Keratinocyte (primary cell): ENCODE measurements at regions not wholly inside any gene's neighbourhood (a gene's known extent, or its start where the extent isn't known, plus 50 kb on each side); places are given as distances from the start of the nearest gene placed in this dataset.

Experiments used
- DNase-seq: peaks from one replicate; pipeline ENCODE4 v3.0.0-alpha.2; 2011; ENCODE audit warnings: low read depth, missing footprints, low spot score
- FAIRE-seq: peaks from 2 replicates; lab custom pipeline; 2011; peaks lifted over from hg19 to GRCh38; lab: Jason Lieb, UNC
- H2AFZ ChIP-seq: 2 replicates; pipeline ENCODE4 v1.6.0; 2012; ENCODE audit warnings: low read length, control low read depth, inconsistent platforms; ENCODE audit not compliant: control insufficient read depth
- H3K27ac ChIP-seq: 2 replicates; pipeline ENCODE4 v1.5.1; 2011; ENCODE audit warnings: low read length; ENCODE audit not compliant: control insufficient read depth, insufficient read depth
- H3K27me3 ChIP-seq: 3 replicates; pipeline ENCODE4 v1.6.0; 2011; ENCODE audit warnings: low read length; ENCODE audit not compliant: control insufficient read depth, insufficient read depth; ENCODE audit errors: extremely low read depth
- H3K36me3 ChIP-seq, 2 experiments: 2 replicates in 1 of 2; 3 replicates in 1 of 2; pipeline ENCODE4 v1.5.1; 2011; ENCODE audit warnings: low read length in 2 of 2, mild to moderate bottlenecking in 1 of 2; ENCODE audit not compliant: control insufficient read depth in 2 of 2, insufficient read depth in 2 of 2; ENCODE audit errors: extremely low read depth in 1 of 2
- H3K4me1 ChIP-seq: 3 replicates; pipeline ENCODE4 v1.5.1; 2011; ENCODE audit warnings: low read length; ENCODE audit not compliant: control insufficient read depth, insufficient read depth; ENCODE audit errors: extremely low read depth
- H3K4me2 ChIP-seq: 3 replicates; pipeline ENCODE4 v1.6.0; 2011; ENCODE audit warnings: low read depth, low read length; ENCODE audit not compliant: control insufficient read depth, insufficient read depth; ENCODE audit errors: extremely low read depth
- H3K4me3 ChIP-seq, 3 experiments: fragments of 200-600 bp in 1 of 3; sonication (generic) in 1 of 3; 2 replicates in 2 of 3; 3 replicates in 1 of 3; pipeline ENCODE4 v1.5.1; 2011 to 2016; ENCODE audit warnings: low read length in 3 of 3, mild to moderate bottlenecking in 3 of 3, control low read depth in 2 of 3, inconsistent platforms in 1 of 3, low read depth in 1 of 3, mixed read lengths in 1 of 3, mixed run types in 1 of 3, moderate library complexity in 1 of 3; ENCODE audit not compliant: control insufficient read depth in 2 of 3, insufficient read depth in 2 of 3; ENCODE audit errors: extremely low read depth in 1 of 3
- H3K79me2 ChIP-seq: 2 replicates; pipeline ENCODE4 v1.6.0; 2012; ENCODE audit warnings: low read length; ENCODE audit not compliant: control insufficient read depth, insufficient read depth
- H3K9ac ChIP-seq: 3 replicates; pipeline ENCODE4 v1.6.0; 2011; ENCODE audit warnings: low read length; ENCODE audit not compliant: control insufficient read depth, insufficient read depth; ENCODE audit errors: extremely low read depth
- H3K9me1 ChIP-seq: 3 replicates; pipeline ENCODE4 v1.6.0; 2011; ENCODE audit warnings: low read length; ENCODE audit not compliant: control insufficient read depth, insufficient read depth; ENCODE audit errors: extremely low read depth
- H3K9me3 ChIP-seq: 2 replicates; pipeline ENCODE4 v1.5.1; 2012; ENCODE audit warnings: low read depth, low read length; ENCODE audit not compliant: control insufficient read depth
- H4K20me1 ChIP-seq: 3 replicates; pipeline ENCODE4 v1.6.0; 2011; ENCODE audit warnings: low read length; ENCODE audit not compliant: control insufficient read depth, insufficient read depth; ENCODE audit errors: extremely low read depth
- EZH2 ChIP-seq: IDR thresholded peaks from one replicate; pipeline ENCODE4 v1.6.1; 2012; ENCODE audit warnings: inconsistent platforms, mild to moderate bottlenecking, low read length, moderate library complexity
- dilution Hi-C: fragments of 300-500 bp; cut with MboI; formaldehyde crosslinking; loops from one replicate; pipeline ENCODE4 v1.7.0; 2020; ENCODE audit warnings: low sequenced_read_pairs; ENCODE audit not compliant: extremely low pct_ligation_motif_present
- TF ChIP-seq, protein P1 (sequence below), 3 experiments: IDR thresholded peaks in 1 of 3; conservative IDR thresholded peaks in 1 of 3; optimal IDR thresholded peaks in 1 of 3; 2 replicates in 2 of 3; 3 replicates in 1 of 3; pipeline versions ENCODE3 to v1.5.1; 2011; ENCODE audit warnings: low read length in 3 of 3, mild to moderate bottlenecking in 3 of 3, moderate library complexity in 2 of 3, control low read depth in 1 of 3, inconsistent platforms in 1 of 3; ENCODE audit not compliant: insufficient read depth in 2 of 3; ENCODE audit errors: extremely low read depth in 1 of 3

DNA sequence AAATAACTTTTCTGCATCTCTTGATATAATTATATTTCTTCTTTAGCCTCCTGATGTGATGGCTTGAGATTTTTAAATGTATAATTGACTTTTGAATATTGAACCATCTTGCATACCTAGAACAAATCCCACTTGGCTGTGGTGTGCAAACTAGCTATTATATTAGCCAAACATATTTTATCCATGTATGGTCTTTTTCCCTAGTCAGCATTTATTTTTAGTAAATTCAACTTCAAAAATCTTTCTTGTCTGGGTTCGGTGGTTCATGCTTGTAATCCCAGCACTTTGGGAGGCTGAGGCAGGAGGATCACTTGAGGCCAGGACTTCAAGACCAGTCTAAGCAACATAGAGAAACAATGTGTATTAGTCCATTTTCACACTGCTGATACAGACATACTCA is 386.6 kb upstream of the VWC2 start:
- no peak for FAIRE-seq
- H3K36me3 ChIP-seq: no peaks in the 10 kb centered on the region
- DNase-seq: no peak
- no peak overlapping the region for H3K27ac ChIP-seq
- H3K27me3 ChIP-seq: no peaks in the 10 kb centered on the region
- no peak overlapping the region for H3K4me3 ChIP-seq
- no peaks in the 10 kb centered on the region for H4K20me1 ChIP-seq
- H3K9me3 ChIP-seq: no peaks in the 10 kb centered on the region
- no peaks in the 10 kb centered on the region for H3K9me1 ChIP-seq
- TF ChIP-seq, protein P1, sequence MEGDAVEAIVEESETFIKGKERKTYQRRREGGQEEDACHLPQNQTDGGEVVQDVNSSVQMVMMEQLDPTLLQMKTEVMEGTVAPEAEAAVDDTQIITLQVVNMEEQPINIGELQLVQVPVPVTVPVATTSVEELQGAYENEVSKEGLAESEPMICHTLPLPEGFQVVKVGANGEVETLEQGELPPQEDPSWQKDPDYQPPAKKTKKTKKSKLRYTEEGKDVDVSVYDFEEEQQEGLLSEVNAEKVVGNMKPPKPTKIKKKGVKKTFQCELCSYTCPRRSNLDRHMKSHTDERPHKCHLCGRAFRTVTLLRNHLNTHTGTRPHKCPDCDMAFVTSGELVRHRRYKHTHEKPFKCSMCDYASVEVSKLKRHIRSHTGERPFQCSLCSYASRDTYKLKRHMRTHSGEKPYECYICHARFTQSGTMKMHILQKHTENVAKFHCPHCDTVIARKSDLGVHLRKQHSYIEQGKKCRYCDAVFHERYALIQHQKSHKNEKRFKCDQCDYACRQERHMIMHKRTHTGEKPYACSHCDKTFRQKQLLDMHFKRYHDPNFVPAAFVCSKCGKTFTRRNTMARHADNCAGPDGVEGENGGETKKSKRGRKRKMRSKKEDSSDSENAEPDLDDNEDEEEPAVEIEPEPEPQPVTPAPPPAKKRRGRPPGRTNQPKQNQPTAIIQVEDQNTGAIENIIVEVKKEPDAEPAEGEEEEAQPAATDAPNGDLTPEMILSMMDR (optimal IDR thresholded peaks at IDR 0.05 in 1 of 3, IDR thresholded peaks at IDR 0.05 in 1 of 3, conservative IDR thresholded peaks at IDR 0.05 in 1 of 3; ENCODE audit: extremely low read depth in 1 of 3, insufficient read depth in 2 of 3, low read length in 3 of 3): no peak
- TF ChIP-seq EZH2: no peak
- H3K79me2 ChIP-seq: no peaks in the 10 kb centered on the region
- H3K4me1 ChIP-seq: no peaks in the 10 kb centered on the region
- H2AFZ ChIP-seq: no peak overlapping the region
- dilution Hi-C loops: no loop called here
- H3K4me2 ChIP-seq: no peak overlapping the region
- H3K9ac ChIP-seq: no peak overlapping the region

- Histone ChIP-seq H3K36me3 (no peaks in the 10 kb centered on the region), H3K4me3 (no peak overlapping the region), H3K4me1 (no peaks in the 10 kb centered on the region), H3K9me1 (no peaks in the 10 kb centered on the region), H3K79me2 (no peaks in the 10 kb centered on the region), H3K27ac (no peak overlapping the region), H3K27me3 (no peaks in the 10 kb centered on the region), H3K4me2 (no peak overlapping the region), H3K9ac (no peak overlapping the region), H4K20me1 (no peaks in the 10 kb centered on the region), H3K9me3 (no peaks in the 10 kb centered on the region), H2AFZ (no peak overlapping the region)
- TF ChIP-seq, protein P1 (optimal IDR thresholded peaks at IDR 0.05 in 1 of 3, IDR thresholded peaks at IDR 0.05 in 1 of 3, conservative IDR thresholded peaks at IDR 0.05 in 1 of 3; ENCODE audit: extremely low read depth in 1 of 3, insufficient read depth in 2 of 3, low read length in 3 of 3): no peak
- TF ChIP-seq EZH2: no peak
- no peak for FAIRE-seq
- dilution Hi-C loops: no loop called here
- no peak for DNase-seq
These were observed 383.5 kb upstream of the VWC2 start for GRCh38 chr7:49389871-49390479.
